HEK293 (cell line): ENCODE measurements at regions not wholly inside any gene's neighbourhood (a gene's known extent, or its start where the extent isn't known, plus 50 kb on each side); places are given as distances from the start of the nearest gene placed in this dataset.

Source experiments
- CTCF ChIA-PET: fragments of 350-600 bp; formaldehyde crosslinking; extraction: SDS; loops from one replicate; lab custom pipeline; 2021; ENCODE audit warnings: antibody characterized with exemption; lab: Yijun Ruan, JAX
- POLR2A ChIA-PET: fragments of 300-600 bp; formaldehyde crosslinking; extraction: SDS; loops from one replicate; lab custom pipeline; 2020; ENCODE audit warnings: antibody characterized with exemption, inconsistent platforms; lab: Yijun Ruan, JAX
- H3K27ac ChIP-seq: fragments of 200-500 bp; sonication (Bioruptor generic); 2 replicates; pipeline ENCODE4 v1.5.1; 2014; ENCODE audit warnings: low read depth, low read length, control low read depth, inconsistent platforms; ENCODE audit errors: extremely low read depth
- H3K36me3 ChIP-seq, 2 experiments: fragments of 200-500 bp in 1 of 2; sonication (Bioruptor generic) in 1 of 2; 1 replicate in 1 of 2; 2 replicates in 1 of 2; pipeline ENCODE4 v1.5.1; 2014 to 2017; ENCODE audit warnings: inconsistent platforms in 2 of 2, low read length in 2 of 2; ENCODE audit not compliant: control insufficient read depth in 2 of 2, insufficient read depth in 1 of 2
- H3K4me1 ChIP-seq: fragments of 200-500 bp; sonication (Bioruptor generic); 2 replicates; pipeline ENCODE4 v1.5.1; 2014; ENCODE audit warnings: mild to moderate bottlenecking, low read length, inconsistent platforms; ENCODE audit not compliant: control insufficient read depth, insufficient read depth
- H3K4me3 ChIP-seq: 2 replicates; pipeline ENCODE4 v1.5.1; 2011; ENCODE audit warnings: low read depth, mild to moderate bottlenecking, control low read depth, low read length, moderate library complexity
- H3K9me3 ChIP-seq: fragments of 200-500 bp; sonication (Bioruptor generic); 2 replicates; pipeline ENCODE4 v1.5.1; 2014; ENCODE audit warnings: low read depth, low read length, inconsistent platforms; ENCODE audit not compliant: control insufficient read depth, insufficient read depth
- KLF10 ChIP-seq: fragments of 450-650 bp; IDR thresholded peaks from 2 replicates; pipeline ENCODE4 v1.5.1; 2018; ENCODE audit warnings: missing biosample characterization, mild to moderate bottlenecking, missing genetic modification characterization
- KLF7 ChIP-seq: fragments of 450-650 bp; formaldehyde crosslinking; IDR thresholded peaks from 2 replicates; pipeline ENCODE4 v1.5.1; 2016; ENCODE audit warnings: missing biosample characterization, missing genetic modification characterization, borderline replicate concordance
- OSR2 ChIP-seq: fragments of 450-650 bp; formaldehyde crosslinking; IDR thresholded peaks from 2 replicates; pipeline ENCODE4 v1.5.1; 2016; ENCODE audit warnings: missing biosample characterization, missing genetic modification characterization
- PRDM4 ChIP-seq: fragments of 450-650 bp; formaldehyde crosslinking; IDR thresholded peaks from 2 replicates; pipeline ENCODE4 v1.5.1; 2017; ENCODE audit warnings: missing biosample characterization, missing genetic modification characterization
- SCRT2 ChIP-seq: fragments of 450-650 bp; formaldehyde crosslinking; IDR thresholded peaks from 2 replicates; pipeline ENCODE4 v1.5.1; 2016; ENCODE audit warnings: missing biosample characterization, missing genetic modification characterization
- SP7 ChIP-seq: fragments of 450-650 bp; formaldehyde crosslinking; IDR thresholded peaks from 2 replicates; pipeline ENCODE4 v1.5.1; 2016; ENCODE audit warnings: missing biosample characterization, missing genetic modification characterization
- ZBTB7A ChIP-seq: fragments of 450-650 bp; formaldehyde crosslinking; IDR thresholded peaks from 2 replicates; pipeline ENCODE4 v1.5.1; 2016; ENCODE audit warnings: low read depth, missing biosample characterization, missing genetic modification characterization
- ZBTB8A ChIP-seq: fragments of 450-650 bp; formaldehyde crosslinking; IDR thresholded peaks from 2 replicates; pipeline ENCODE4 v1.5.1; 2016; ENCODE audit warnings: missing biosample characterization, missing genetic modification characterization
- ZNF175 ChIP-seq: fragments of 450-650 bp; formaldehyde crosslinking; IDR thresholded peaks from 2 replicates; pipeline ENCODE4 v1.5.1; 2016; ENCODE audit warnings: missing biosample characterization, missing genetic modification characterization
- ZNF184 ChIP-seq: fragments of 450-650 bp; IDR thresholded peaks from 2 replicates; pipeline ENCODE4 v1.5.1; 2018; ENCODE audit warnings: missing biosample characterization, mild to moderate bottlenecking, missing genetic modification characterization
- ZNF311 ChIP-seq: fragments of 450-650 bp; formaldehyde crosslinking; IDR thresholded peaks from 2 replicates; pipeline ENCODE4 v1.5.1; 2017; ENCODE audit warnings: missing biosample characterization, missing genetic modification characterization, borderline replicate concordance
- ZNF391 ChIP-seq: fragments of 450-650 bp; formaldehyde crosslinking; IDR thresholded peaks from 2 replicates; pipeline ENCODE4 v1.5.1; 2016; ENCODE audit warnings: low read depth, missing biosample characterization, missing genetic modification characterization, borderline replicate concordance
- ZNF48 ChIP-seq: fragments of 450-650 bp; formaldehyde crosslinking; IDR thresholded peaks from 2 replicates; pipeline ENCODE4 v1.5.1; 2016; ENCODE audit warnings: missing biosample characterization, missing genetic modification characterization
- ZNF530 ChIP-seq: fragments of 450-650 bp; formaldehyde crosslinking; IDR thresholded peaks from 2 replicates; pipeline ENCODE4 v1.5.1; 2016; ENCODE audit warnings: low read depth, missing biosample characterization, missing genetic modification characterization
- ZNF560 ChIP-seq: fragments of 450-650 bp; formaldehyde crosslinking; IDR thresholded peaks from 2 replicates; pipeline ENCODE4 v1.5.1; 2017; ENCODE audit warnings: missing biosample characterization, missing genetic modification characterization, borderline replicate concordance
- ZNF621 ChIP-seq: fragments of 450-650 bp; formaldehyde crosslinking; IDR thresholded peaks from 2 replicates; pipeline ENCODE4 v1.5.1; 2017; ENCODE audit warnings: missing biosample characterization, missing genetic modification characterization
- ZNF707 ChIP-seq: fragments of 450-650 bp; formaldehyde crosslinking; IDR thresholded peaks from 2 replicates; pipeline ENCODE4 v1.5.1; 2016; ENCODE audit warnings: missing biosample characterization, missing genetic modification characterization
- ZNF768 ChIP-seq: fragments of 450-650 bp; formaldehyde crosslinking; IDR thresholded peaks from 2 replicates; pipeline ENCODE4 v1.5.1; 2018; ENCODE audit warnings: missing biosample characterization, mild to moderate bottlenecking, missing genetic modification characterization
- ZNF791 ChIP-seq: fragments of 450-650 bp; formaldehyde crosslinking; IDR thresholded peaks from 2 replicates; pipeline ENCODE4 v1.5.1; 2016; ENCODE audit warnings: missing biosample characterization, missing genetic modification characterization
- ZSCAN18 ChIP-seq: fragments of 450-650 bp; formaldehyde crosslinking; IDR thresholded peaks from 2 replicates; pipeline ENCODE4 v1.5.1; 2016; ENCODE audit warnings: missing biosample characterization, missing genetic modification characterization

DNA sequence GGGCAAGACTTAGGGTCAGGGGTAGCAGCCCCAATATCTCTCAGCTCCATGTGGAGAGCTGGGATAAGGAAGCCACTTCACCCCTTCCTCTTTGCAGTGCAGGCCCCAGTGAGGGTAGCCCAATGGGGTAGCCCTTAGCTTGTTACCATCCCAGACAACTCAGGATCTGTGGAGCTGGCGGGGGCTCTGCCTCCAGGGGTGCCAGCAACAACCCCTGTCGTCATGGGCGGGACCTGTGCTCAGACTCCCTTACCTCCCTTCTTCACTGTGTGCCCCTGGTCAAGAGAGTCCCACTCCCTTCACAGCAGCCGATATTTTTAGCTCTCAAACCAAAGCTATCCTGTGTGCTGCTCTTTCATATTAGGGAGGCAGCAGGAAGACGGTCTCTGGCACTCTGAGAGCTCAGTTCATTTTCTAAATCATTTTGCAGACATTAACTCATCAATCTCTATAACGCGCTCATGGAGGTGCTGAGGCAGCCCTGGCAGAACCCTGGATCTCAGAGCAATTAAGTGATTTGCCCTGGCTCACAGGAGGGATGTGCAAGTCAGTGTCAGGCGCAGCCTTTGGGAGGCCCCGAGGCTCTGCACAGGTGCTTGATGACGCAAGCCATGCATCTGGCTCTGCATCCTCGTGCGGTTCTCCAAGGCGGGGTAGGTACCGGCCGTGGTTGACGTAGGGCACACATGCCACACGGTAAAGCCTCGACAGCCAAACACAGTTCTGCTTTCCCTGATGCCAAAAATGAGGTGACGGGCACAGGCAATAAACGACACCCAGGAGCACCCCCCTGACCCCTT, 357.6 kb downstream of the SHANK2 start (continued):
- TF ChIP-seq ZNF184 (tag by site-specific recombination) (no peak), PRDM4 (tag by site-specific recombination) (no peak), ZNF768 (tag by site-specific recombination) (no peak), ZNF791 (tag by site-specific recombination) (no peak), ZSCAN18 (tag by site-specific recombination) (no peak), ZNF175 (tag by site-specific recombination) (no peak), OSR2 (tag by site-specific recombination) (no peak), ZNF391 (tag by site-specific recombination) (no peak), ZNF560 (no peak), SP7 (tag by site-specific recombination) (no peak), ZNF530 (tag by site-specific recombination) (no peak)

DNA sequence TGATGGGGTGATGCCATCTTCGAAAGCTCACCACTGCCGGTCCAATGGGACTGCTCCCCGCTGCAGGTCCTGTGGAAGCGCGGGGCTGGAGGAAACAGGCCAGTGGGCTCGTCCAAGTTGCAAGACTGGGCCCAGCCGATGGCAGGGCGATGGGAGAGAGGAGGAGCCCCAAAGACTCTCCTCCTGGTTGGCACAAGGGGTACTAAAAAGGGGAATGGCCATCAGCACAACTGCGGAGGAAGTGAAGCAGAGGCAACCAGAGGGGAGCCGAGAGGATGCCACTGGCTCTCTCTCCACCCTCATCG, 357.1 kb downstream of the SHANK2 start:
- H3K9me3 ChIP-seq, result no peaks in the 10 kb centered on the region
- H3K36me3 ChIP-seq, result no peaks in the 10 kb centered on the region
- ChIA-PET POLR2A (no interaction called here), CTCF (interaction anchor here (0.9 kb wide), 1 partner anchor 46 kb away, joined by 3 read pairs; no protein-coding TSS in a partner anchor)
- no peak overlapping the region for H3K4me3 ChIP-seq
- TF ChIP-seq ZBTB7A, result no peak
- no peak for TF ChIP-seq ZNF48 (tag by site-specific recombination)
- TF ChIP-seq ZBTB8A (tag by site-specific recombination), result no peak
- TF ChIP-seq KLF10 (tag by site-specific recombination), result no peak
- H3K4me1 ChIP-seq, result no peaks in the 10 kb centered on the region
- no peak overlapping the region for H3K27ac ChIP-seq

GRCh38 chr11:70897429-70897828, 354.9 kb downstream of the SHANK2 start:
- no peak for TF ChIP-seq ZNF621 (tag by site-specific recombination)
- no peak for TF ChIP-seq KLF7 (tag by site-specific recombination)
- no peak for TF ChIP-seq SCRT2
- no peak for TF ChIP-seq ZNF311 (tag by site-specific recombination)
- peak; percentile 79 for TF ChIP-seq ZNF707
- H3K9me3 ChIP-seq, result no peaks in the 10 kb centered on the region
- H3K36me3 ChIP-seq, result no peaks in the 10 kb centered on the region
- POLR2A ChIA-PET, result no interaction called here
- H3K27ac ChIP-seq, result no peak overlapping the region
- no peaks in the 10 kb centered on the region for H3K4me1 ChIP-seq
- CTCF ChIA-PET, result interaction anchor here (0.8 kb wide), 1 partner anchor 14 kb away, joined by 4 read pairs; no protein-coding TSS in a partner anchor
- H3K4me3 ChIP-seq, result no peak overlapping the region
